ENCODE measurements at regions not wholly inside any gene's neighbourhood (a gene's known extent, or its start where the extent isn't known, plus 50 kb on each side); places are given as distances from the start of the nearest gene placed in this dataset.

- no peak for TF ChIP-seq EZH2phosphoT487 (IDR thresholded peaks at IDR 0.05; ENCODE audit: low read depth)
- no peak for TF ChIP-seq CTCF (IDR thresholded peaks at IDR 0.05; ENCODE audit: low read depth, low read length)
Observed at GRCh38 chr1:60359431-60359830, 285.9 kb upstream of the C1orf87 start.

Data from OCI-LY3 (cell line).